H1 (cell line): ENCODE measurements at regions not wholly inside any gene's neighbourhood (a gene's known extent, or its start where the extent isn't known, plus 50 kb on each side); places are given as distances from the start of the nearest gene placed in this dataset.

Source experiments
- CTCF ChIA-PET: fragments of 300-600 bp; sonication (Branson Sonifier 250); formaldehyde crosslinking; loops from one replicate; lab custom pipeline; 2021; ENCODE audit not compliant: partially characterized antibody; lab: Charles Lee
- POLR2A ChIA-PET: fragments of 300-600 bp; sonication (Branson Sonifier 250); formaldehyde crosslinking; loops from one replicate; lab custom pipeline; 2021; ENCODE audit warnings: inconsistent platforms; ENCODE audit not compliant: partially characterized antibody; lab: Charles Lee
- DNase-seq, 2 experiments: peaks; one replicate each; pipeline versions ENCODE4 v3.0.0 to v3.0.0-alpha.2; 2010 to 2022; ENCODE audit warnings: low spot score in 2 of 2, low read depth in 1 of 2, mixed read lengths in 1 of 2
- FAIRE-seq: peaks from 2 replicates; lab custom pipeline; 2011; peaks lifted over from hg19 to GRCh38; lab: Jason Lieb, UNC
- H2AFZ ChIP-seq: 2 replicates; pipeline ENCODE4 v1.8.1; 2012; ENCODE audit warnings: low read length, inconsistent platforms
- H2AK5ac ChIP-seq: 2 replicates; pipeline ENCODE4 v1.6.1; 2013; ENCODE audit warnings: low read depth, low read length
- H2BK120ac ChIP-seq: replicated peaks from 2 replicates; pipeline ENCODE3; 2013; ENCODE audit warnings: low read depth, low read length, inconsistent platforms
- H2BK12ac ChIP-seq: 2 replicates; pipeline ENCODE4 v1.6.1; 2013; ENCODE audit warnings: low read depth, low read length
- H2BK15ac ChIP-seq: 2 replicates; pipeline ENCODE4 v1.6.1; 2013; ENCODE audit warnings: low read length
- H2BK20ac ChIP-seq: 2 replicates; pipeline ENCODE4 v1.6.1; 2013; ENCODE audit warnings: low read length
- H2BK5ac ChIP-seq: 2 replicates; pipeline ENCODE4 v1.6.1; 2013; ENCODE audit warnings: low read depth, low read length
- H3K14ac ChIP-seq: 2 replicates; pipeline ENCODE4 v1.6.1; 2013; ENCODE audit warnings: inconsistent platforms; ENCODE audit not compliant: insufficient read length
- H3K18ac ChIP-seq: 2 replicates; pipeline ENCODE4 v1.6.1; 2013; ENCODE audit warnings: low read length; ENCODE audit errors: extremely low read depth
- H3K23ac ChIP-seq: 2 replicates; pipeline ENCODE4 v1.6.1; 2013; ENCODE audit warnings: inconsistent platforms; ENCODE audit not compliant: insufficient read length
- H3K23me2 ChIP-seq: 2 replicates; pipeline ENCODE4 v1.6.1; 2013; ENCODE audit warnings: low read depth, low read length
- H3K27ac ChIP-seq: 2 replicates; pipeline ENCODE4 v1.6.1; 2011; ENCODE audit warnings: low read depth, low read length, inconsistent platforms
- H3K27me3 ChIP-seq, 4 experiments: replicated peaks in 1 of 4; 1 replicate in 1 of 4; 2 replicates in 3 of 4; pipeline versions ENCODE4 v1.6.1 to v1.8.1; 2011 to 2013; ENCODE audit warnings: low read length in 3 of 4, mild to moderate bottlenecking in 3 of 4, inconsistent platforms in 2 of 4, mixed read lengths in 2 of 4, moderate library complexity in 1 of 4; ENCODE audit not compliant: control insufficient read depth in 3 of 4, insufficient read depth in 3 of 4; ENCODE audit errors: extremely low read depth in 1 of 4
- H3K36me3 ChIP-seq, 4 experiments: 2 replicates each; pipeline versions ENCODE4 v1.6.1 to v1.8.1; 2011 to 2013; ENCODE audit warnings: mild to moderate bottlenecking in 4 of 4, low read length in 3 of 4, moderate library complexity in 2 of 4, control low read depth in 1 of 4, inconsistent platforms in 1 of 4; ENCODE audit not compliant: insufficient read depth in 4 of 4, control insufficient read depth in 2 of 4
- H3K4ac ChIP-seq: replicated peaks from 2 replicates; pipeline ENCODE3; 2013; ENCODE audit warnings: low read length, low read depth, mixed read lengths, inconsistent platforms; ENCODE audit not compliant: insufficient read length
- H3K4me1 ChIP-seq, 4 experiments: replicated peaks in 1 of 4; 1 replicate in 1 of 4; 2 replicates in 3 of 4; pipeline versions ENCODE4 v1.6.1 to v1.8.1; 2011 to 2013; ENCODE audit warnings: low read length in 3 of 4, inconsistent platforms in 2 of 4, mixed read lengths in 1 of 4; ENCODE audit not compliant: insufficient read depth in 4 of 4, control insufficient read depth in 3 of 4
- H3K4me2 ChIP-seq, 2 experiments: 2 replicates each; pipeline versions ENCODE4 v1.6.1 to v1.8.1; 2011 to 2013; ENCODE audit warnings: low read depth in 2 of 2, low read length in 2 of 2, control low read depth in 1 of 2, inconsistent platforms in 1 of 2, mild to moderate bottlenecking in 1 of 2; ENCODE audit not compliant: insufficient read depth in 1 of 2
- H3K4me3 ChIP-seq, 4 experiments: fragments of 200-600, 300-600 bp in 1 of 4; sonication (generic), shearing (Covaris generic), sonication (Bioruptor Twin) in 1 of 4; 2 replicates each; pipeline versions ENCODE4 v1.5.1 to v1.8.1; 2011 to 2016; ENCODE audit warnings: low read length in 4 of 4, low read depth in 3 of 4, control low read depth in 2 of 4, inconsistent platforms in 2 of 4, mild to moderate bottlenecking in 2 of 4, mixed read lengths in 1 of 4, moderate library complexity in 1 of 4; ENCODE audit not compliant: insufficient read depth in 2 of 4; ENCODE audit errors: extremely low read depth in 1 of 4
- H3K56ac ChIP-seq: replicated peaks from 2 replicates; pipeline ENCODE3; 2013; ENCODE audit warnings: low read depth, mild to moderate bottlenecking, mixed read lengths, low read length, inconsistent platforms; ENCODE audit not compliant: insufficient read length
- H3K79me1 ChIP-seq: 2 replicates; pipeline ENCODE4 v1.6.1; 2013; ENCODE audit warnings: low read depth, low read length, control low read depth
- H3K79me2 ChIP-seq, 2 experiments: 2 replicates each; pipeline versions ENCODE4 v1.6.1 to v1.8.1; 2012 to 2013; ENCODE audit warnings: low read length in 2 of 2, mild to moderate bottlenecking in 2 of 2, inconsistent platforms in 1 of 2; ENCODE audit not compliant: insufficient read depth in 2 of 2, control insufficient read depth in 1 of 2
- H3K9ac ChIP-seq, 4 experiments: replicated peaks in 1 of 4; 1 replicate in 1 of 4; 2 replicates in 3 of 4; pipeline versions ENCODE4 v1.6.1 to v1.8.1; 2011 to 2013; ENCODE audit warnings: low read depth in 3 of 4, low read length in 3 of 4, control low read depth in 2 of 4, mild to moderate bottlenecking in 2 of 4, moderate library complexity in 2 of 4, inconsistent platforms in 1 of 4; ENCODE audit errors: extremely low read depth in 1 of 4
- H3K9me3 ChIP-seq, 2 experiments: 2 replicates each; pipeline versions ENCODE4 v1.6.1 to v1.8.1; 2012 to 2013; ENCODE audit warnings: mild to moderate bottlenecking in 2 of 2, moderate library complexity in 2 of 2, control low read depth in 1 of 2, inconsistent platforms in 1 of 2, low read depth in 1 of 2, low read length in 1 of 2, mixed read lengths in 1 of 2; ENCODE audit not compliant: insufficient read depth in 2 of 2
- H4K20me1 ChIP-seq, 2 experiments: replicated peaks in 1 of 2; 2 replicates each; pipeline versions ENCODE3 to v1.8.1; 2011 to 2013; ENCODE audit warnings: inconsistent platforms in 2 of 2, low read length in 2 of 2, mild to moderate bottlenecking in 1 of 2; ENCODE audit not compliant: insufficient read depth in 2 of 2, control insufficient read depth in 1 of 2
- H4K5ac ChIP-seq: 2 replicates; pipeline ENCODE4 v1.6.1; 2013; ENCODE audit warnings: low read length, low read depth, mixed read lengths, inconsistent platforms; ENCODE audit not compliant: insufficient read length
- H4K8ac ChIP-seq: 2 replicates; pipeline ENCODE4 v1.8.0; 2013; ENCODE audit warnings: mild to moderate bottlenecking, moderate library complexity, low read length, inconsistent platforms; ENCODE audit not compliant: insufficient read depth; ENCODE audit errors: extremely low read depth
- H4K91ac ChIP-seq: replicated peaks from 2 replicates; pipeline ENCODE3; 2013; ENCODE audit warnings: low read length, mixed read lengths, inconsistent platforms; ENCODE audit not compliant: insufficient read length
- ATF2 ChIP-seq: IDR thresholded peaks from 2 replicates; pipeline ENCODE4 v1.6.1; 2012; ENCODE audit warnings: low read length, inconsistent platforms
- BCL11A ChIP-seq, 2 experiments: IDR thresholded peaks; one replicate each; pipeline ENCODE4 v1.6.1; 2011; ENCODE audit warnings: low read depth in 2 of 2, low read length in 2 of 2, mild to moderate bottlenecking in 2 of 2
- CTCF ChIP-seq, 3 experiments: IDR thresholded peaks; 1 replicate in 2 of 3; 2 replicates in 1 of 3; pipeline versions ENCODE4 v1.5.1 to v1.6.1; 2011; ENCODE audit warnings: low read length in 3 of 3, mild to moderate bottlenecking in 3 of 3, inconsistent platforms in 2 of 3, low read depth in 1 of 3, moderate library complexity in 1 of 3; ENCODE audit not compliant: insufficient read depth in 1 of 3; ENCODE audit errors: control extremely low read depth in 1 of 3
- GABPA ChIP-seq: IDR thresholded peaks from 2 replicates; pipeline ENCODE4 v1.6.1; 2011; ENCODE audit warnings: mild to moderate bottlenecking, low read length, moderate library complexity, borderline replicate concordance; ENCODE audit not compliant: insufficient read depth
- KDM4A ChIP-seq: IDR thresholded peaks from one replicate; pipeline ENCODE4 v1.7.1; 2012; ENCODE audit warnings: low read depth, mild to moderate bottlenecking, moderate library complexity, low read length, inconsistent platforms; ENCODE audit not compliant: severe bottlenecking
- KDM5A ChIP-seq: fragments of 200-600 bp; IDR thresholded peaks from 2 replicates; pipeline ENCODE4 v1.7.1; 2012; ENCODE audit warnings: mild to moderate bottlenecking, low read length, inconsistent platforms, mixed read lengths
- POU5F1 ChIP-seq: IDR thresholded peaks from 2 replicates; pipeline ENCODE4 v1.6.1; 2011; ENCODE audit warnings: low read depth, mild to moderate bottlenecking, low read length, moderate library complexity
- SP2 ChIP-seq: IDR thresholded peaks from 2 replicates; pipeline ENCODE4 v1.6.1; 2012; ENCODE audit warnings: mild to moderate bottlenecking, low read length, inconsistent platforms
- TAF1 ChIP-seq: IDR thresholded peaks from 2 replicates; pipeline ENCODE4 v1.6.1; 2011; ENCODE audit warnings: mild to moderate bottlenecking, low read depth, low read length
- TCF12 ChIP-seq: IDR thresholded peaks from 2 replicates; pipeline ENCODE4 v1.6.1; 2011; ENCODE audit warnings: low read depth, mild to moderate bottlenecking, low read length
- TEAD4 ChIP-seq: IDR thresholded peaks from 2 replicates; pipeline ENCODE4 v1.6.1; 2012; ENCODE audit warnings: low read depth, low read length, inconsistent platforms, mixed read lengths
- WGBS, 2 experiments: shearing (Covaris generic) in 1 of 2; methylation state at CpG; one replicate each; pipeline versions ENCODE4 v1.1.6 to v1.1.7; 2013 to 2015; ENCODE audit warnings: low lambda C conversion rate in 2 of 2, mixed read lengths in 2 of 2, inconsistent platforms in 1 of 2, low coverage in 1 of 2, missing lambda C conversion rate in 1 of 2; ENCODE audit not compliant: insufficient replicate concordance in 2 of 2, insufficient coverage in 1 of 2, insufficient read length in 1 of 2; ENCODE audit errors: extremely low coverage in 1 of 2, missing lambda C conversion rate in 1 of 2; 5-methylcytosine and 5-hydroxymethylcytosine counted together

- Histone ChIP-seq H2AFZ (no peak overlapping the region), H3K9ac (no peak overlapping the region), H2AK5ac (no peak overlapping the region), H3K9me3 (0 out of 4 replicates have a peak, but pooled peaks cover 0 to 5% of the 10 kb centered on the region in 2 experiments), H3K79me1 (no peaks in the 10 kb centered on the region), H2BK20ac (no peak overlapping the region), H4K5ac (no peak overlapping the region), H3K36me3 (no peaks in the 10 kb centered on the region), H3K18ac (no peak overlapping the region), H2BK5ac (no peak overlapping the region), H3K14ac (no peak overlapping the region), H3K4ac (no peak overlapping the region), H3K4me1 (peaks cover 0 to 4% (median 1%) of the 10 kb centered on the region in 4 experiments; a peak in 1 of 7 replicates), H3K27ac (no peak overlapping the region), H3K27me3 (no peaks in the 10 kb centered on the region), H3K23me2 (no peaks in the 10 kb centered on the region), H3K4me3 (no peak overlapping the region), H2BK15ac (no peak overlapping the region), H2BK12ac (no peak overlapping the region), H4K8ac (no peak overlapping the region), H3K79me2 (no peaks in the 10 kb centered on the region), H3K23ac (no peak overlapping the region), H3K56ac (no peak overlapping the region), H3K4me2 (no peak overlapping the region), H2BK120ac (no peak overlapping the region), H4K20me1 (no peaks in the 10 kb centered on the region), H4K91ac (no peak overlapping the region)
- WGBS, 2 experiments = 80% methylated on average over 1 of the region's 1 CpG; no CpG with 5 or more reads in 1 of the 2 experiments
- CTCF ChIA-PET = interaction anchor here (0.7 to 3.0 kb wide), 2 partner anchors 14 to 260 kb away, joined by 3 to 11 read pairs; no protein-coding TSS in a partner anchor
- DNase-seq (no peak), FAIRE-seq (no peak)
- POLR2A ChIA-PET = no interaction called here
- no peak for TF ChIP-seq POU5F1
- no peak for TF ChIP-seq KDM5A
- TF ChIP-seq GABPA = no peak
- TF ChIP-seq ATF2 = no peak
- no peak for TF ChIP-seq SP2
- no peak for TF ChIP-seq BCL11A (IDR thresholded peaks at IDR 0.05; ENCODE audit: low read depth in 2 of 2, low read length in 2 of 2)
- no peak for TF ChIP-seq CTCF (IDR thresholded peaks at IDR 0.05; ENCODE audit: control extremely low read depth in 1 of 3, insufficient read depth in 1 of 3, low read depth in 1 of 3, low read length in 3 of 3)
- no peak for TF ChIP-seq TCF12
- TF ChIP-seq TAF1 = no peak
- TF ChIP-seq KDM4A = no peak
- no peak for TF ChIP-seq TEAD4
These were observed 58.6 kb upstream of the CCDC112 start for GRCh38 chr5:115355095-115355494.
